ENCODE measurements at regions not wholly inside any gene's neighbourhood (a gene's known extent, or its start where the extent isn't known, plus 50 kb on each side); places are given as distances from the start of the nearest gene placed in this dataset.

GRCh38 chr10:58957517-58957916 lies 218.9 kb upstream of the PHYHIPL start:
- 75 to 94% methylated on average over 1 of the region's 1 CpG for WGBS, 2 donors (ENCODE audit: low coverage in 1 of 2)
- H3K4me1 ChIP-seq, result peaks cover 0 to 4% (median 2%) of the 10 kb centered on the region in 4 donors
- in situ Hi-C loops (cut with MboI; ENCODE audit: low pct_ligation_motif_present in 1 of 4, low pct_unique_long_range_greater_than_20kb in 1 of 4, low sequenced_read_pairs in 3 of 4), result loop anchor here (10.0 to 25.0 kb wide), 3 partner anchors 173 to 655 kb away; partner anchors contain the start of gene PHYHIPL (in 1 of the 4)

GRCh38 chr10:58963101-58963534 lies 213.3 kb upstream of the PHYHIPL start:
- Histone ChIP-seq H3K4me1 (no peaks in the 10 kb centered on the region), H3K36me3 (no peaks in the 10 kb centered on the region), H3K9me3 (no peaks in the 10 kb centered on the region), H3K27me3 (no peaks in the 10 kb centered on the region), H3K4me3 (no peak overlapping the region), H3K27ac (no peak overlapping the region)
- TF ChIP-seq POLR2A (IDR thresholded peaks at IDR 0.05) (no peak), POLR2AphosphoS5 (IDR thresholded peaks at IDR 0.05) (no peak), EP300 (IDR thresholded peaks at IDR 0.05; ENCODE audit: low read depth) (no peak)
- TF ChIP-seq, protein P1, sequence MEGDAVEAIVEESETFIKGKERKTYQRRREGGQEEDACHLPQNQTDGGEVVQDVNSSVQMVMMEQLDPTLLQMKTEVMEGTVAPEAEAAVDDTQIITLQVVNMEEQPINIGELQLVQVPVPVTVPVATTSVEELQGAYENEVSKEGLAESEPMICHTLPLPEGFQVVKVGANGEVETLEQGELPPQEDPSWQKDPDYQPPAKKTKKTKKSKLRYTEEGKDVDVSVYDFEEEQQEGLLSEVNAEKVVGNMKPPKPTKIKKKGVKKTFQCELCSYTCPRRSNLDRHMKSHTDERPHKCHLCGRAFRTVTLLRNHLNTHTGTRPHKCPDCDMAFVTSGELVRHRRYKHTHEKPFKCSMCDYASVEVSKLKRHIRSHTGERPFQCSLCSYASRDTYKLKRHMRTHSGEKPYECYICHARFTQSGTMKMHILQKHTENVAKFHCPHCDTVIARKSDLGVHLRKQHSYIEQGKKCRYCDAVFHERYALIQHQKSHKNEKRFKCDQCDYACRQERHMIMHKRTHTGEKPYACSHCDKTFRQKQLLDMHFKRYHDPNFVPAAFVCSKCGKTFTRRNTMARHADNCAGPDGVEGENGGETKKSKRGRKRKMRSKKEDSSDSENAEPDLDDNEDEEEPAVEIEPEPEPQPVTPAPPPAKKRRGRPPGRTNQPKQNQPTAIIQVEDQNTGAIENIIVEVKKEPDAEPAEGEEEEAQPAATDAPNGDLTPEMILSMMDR (IDR thresholded peaks at IDR 0.05), result peak in 1 of 5 experiments; percentile 14
- in situ Hi-C loops (cut with MboI; ENCODE audit: low pct_ligation_motif_present in 1 of 4, low pct_unique_long_range_greater_than_20kb in 1 of 4, low sequenced_read_pairs in 3 of 4), result loop anchor here in 3 of 4 donors (25.0 kb wide), 2 partner anchors 224 to 649 kb away; partner anchors contain the start of gene PHYHIPL (in 1 of the 3)
- WGBS, 2 donors (ENCODE audit: low coverage in 1 of 2), result 35 to 60% methylated on average over 2 to 3 of the region's 3 CpGs
- intact Hi-C loops (cut with DNase I; ENCODE audit: low total_unique reads), result no loop called here
- DNase-seq, result no peak

More at GRCh38 chr10:58957517-58957916, 218.9 kb upstream of the PHYHIPL start:
- no peak overlapping the region for H3K27ac ChIP-seq
- no peak for TF ChIP-seq EP300 (IDR thresholded peaks at IDR 0.05; ENCODE audit: low read depth)
- TF ChIP-seq, protein P1 (IDR thresholded peaks at IDR 0.05), result no peak
- no peak for TF ChIP-seq POLR2AphosphoS5 (IDR thresholded peaks at IDR 0.05)
- no peak for TF ChIP-seq POLR2A (IDR thresholded peaks at IDR 0.05)
- no peaks in the 10 kb centered on the region for H3K9me3 ChIP-seq
- intact Hi-C loops (cut with DNase I; ENCODE audit: low total_unique reads), result loop anchor here (10.0 kb wide), 1 partner anchor 667 kb away; no protein-coding TSS in a partner anchor
- no peaks in the 10 kb centered on the region for H3K27me3 ChIP-seq
- H3K4me3 ChIP-seq, result no peak overlapping the region
- no peak for DNase-seq
- H3K36me3 ChIP-seq, result no peaks in the 10 kb centered on the region

GRCh38 chr10:58963723-58964124 lies 212.7 kb upstream of the PHYHIPL start:
- Histone ChIP-seq H3K4me3 (no peak overlapping the region), H3K27ac (no peak overlapping the region), H3K9me3 (no peaks in the 10 kb centered on the region), H3K4me1 (no peaks in the 10 kb centered on the region), H3K27me3 (no peaks in the 10 kb centered on the region), H3K36me3 (no peaks in the 10 kb centered on the region)
- in situ Hi-C loops (cut with MboI; ENCODE audit: low pct_ligation_motif_present in 1 of 4, low pct_unique_long_range_greater_than_20kb in 1 of 4, low sequenced_read_pairs in 3 of 4), result loop anchor here in 3 of 4 donors (25.0 kb wide), 2 partner anchors 224 to 649 kb away; partner anchors contain the start of gene PHYHIPL (in 1 of the 3)
- 69% methylated on average over 3 of the region's 3 CpGs; no CpG with 5 or more reads in 1 of the 2 donors for WGBS, 2 donors (ENCODE audit: low coverage in 1 of 2)
- DNase-seq, result no peak
- intact Hi-C loops (cut with DNase I; ENCODE audit: low total_unique reads), result no loop called here
- TF ChIP-seq POLR2A (IDR thresholded peaks at IDR 0.05) (no peak), EP300 (IDR thresholded peaks at IDR 0.05; ENCODE audit: low read depth) (no peak), POLR2AphosphoS5 (IDR thresholded peaks at IDR 0.05) (no peak)
- TF ChIP-seq, protein P1 (IDR thresholded peaks at IDR 0.05), result no peak

- H3K9me3 ChIP-seq, result no peaks in the 10 kb centered on the region
- no peaks in the 10 kb centered on the region for H3K36me3 ChIP-seq
- H3K4me1 ChIP-seq, result no peaks in the 10 kb centered on the region
- TF ChIP-seq, protein P1 (IDR thresholded peaks at IDR 0.05), result no peak
- TF ChIP-seq POLR2AphosphoS5 (IDR thresholded peaks at IDR 0.05), result no peak
- TF ChIP-seq POLR2A (IDR thresholded peaks at IDR 0.05), result no peak
- TF ChIP-seq EP300 (IDR thresholded peaks at IDR 0.05; ENCODE audit: low read depth), result no peak
- H3K27ac ChIP-seq, result no peak overlapping the region
- 86 to 93% methylated on average over 1 of the region's 1 CpG for WGBS, 2 donors (ENCODE audit: low coverage in 1 of 2)
- no peak overlapping the region for H3K4me3 ChIP-seq
- no peaks in the 10 kb centered on the region for H3K27me3 ChIP-seq
- intact Hi-C loops (cut with DNase I; ENCODE audit: low total_unique reads) (no loop called here), in situ Hi-C loops (cut with MboI; ENCODE audit: low pct_ligation_motif_present in 1 of 4, low pct_unique_long_range_greater_than_20kb in 1 of 4, low sequenced_read_pairs in 3 of 4) (loop anchor here in 3 of 4 donors (25.0 kb wide), 2 partner anchors 221 to 646 kb away; partner anchors contain the start of gene PHYHIPL (in 1 of the 3))
- no peak for DNase-seq
Measured at GRCh38 chr10:58965855-58966254, 210.6 kb upstream of the PHYHIPL start.
